NT2/D1 (cell line): ENCODE measurements at regions not wholly inside any gene's neighbourhood (a gene's known extent, or its start where the extent isn't known, plus 50 kb on each side); places are given as distances from the start of the nearest gene placed in this dataset.

Source experiments
- SUZ12 ChIP-seq: IDR thresholded peaks from 2 replicates; pipeline ENCODE4 v1.6.1; 2011; ENCODE audit not compliant: insufficient read length, insufficient read depth; ENCODE audit errors: extremely low read depth
- ZNF274 ChIP-seq: IDR thresholded peaks from 2 replicates; pipeline ENCODE4 v1.6.1; 2011; ENCODE audit warnings: mild to moderate bottlenecking, low read depth, low read length

DNA sequence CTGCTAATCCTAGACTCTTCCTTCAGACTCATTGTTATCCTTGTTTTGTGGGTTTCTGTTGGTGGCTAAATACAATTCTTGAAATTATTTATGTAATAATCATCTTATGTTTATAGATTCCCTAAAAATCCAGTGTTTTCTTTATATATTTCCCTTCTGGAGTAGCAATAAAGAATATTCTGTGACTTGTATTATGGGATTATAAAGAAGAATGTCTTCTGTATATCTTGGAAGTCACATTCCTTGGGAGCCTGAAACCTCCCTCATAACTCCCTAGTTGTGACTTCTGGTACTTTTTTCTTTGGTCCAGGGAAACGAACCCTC lies 356.1 kb downstream of the TMEM167A start:
- TF ChIP-seq SUZ12 (no peak), ZNF274 (no peak)
